Colon (tissue), 2 donors: ENCODE measurements at regions not wholly inside any gene's neighbourhood (a gene's known extent, or its start where the extent isn't known, plus 50 kb on each side); places are given as distances from the start of the nearest gene placed in this dataset.

Experiments used
- FAIRE-seq: peaks from 2 replicates; lab custom pipeline; 2012; peaks lifted over from hg19 to GRCh38; lab: Jason Lieb, UNC
- donor health status: control.
- donor health status: control.

DNA sequence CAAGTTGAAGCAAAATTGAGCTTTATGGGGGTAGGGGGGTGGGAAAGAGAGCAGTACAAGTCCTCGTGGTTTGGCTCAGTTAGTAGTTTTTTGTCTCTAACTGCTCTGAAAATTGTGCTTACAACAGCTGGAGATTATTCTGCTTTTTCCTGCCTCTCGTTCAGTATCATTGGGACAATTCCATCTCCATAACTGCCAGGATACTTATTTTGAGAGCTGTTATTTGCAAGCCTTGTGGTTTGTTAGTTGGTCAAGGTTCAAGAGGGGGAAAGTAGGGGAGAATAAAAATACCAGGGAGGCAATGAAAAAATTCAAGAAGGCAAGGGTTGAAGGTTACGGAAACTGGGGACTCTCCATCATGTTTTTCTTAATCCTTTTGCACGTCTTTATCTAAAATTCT lies 811.8 kb upstream of the ADGRL2 start:
- no peak for FAIRE-seq

GRCh38 chr1:80987824-80988223 lies 812.9 kb upstream of the ADGRL2 start:
- FAIRE-seq: no peak

DNA sequence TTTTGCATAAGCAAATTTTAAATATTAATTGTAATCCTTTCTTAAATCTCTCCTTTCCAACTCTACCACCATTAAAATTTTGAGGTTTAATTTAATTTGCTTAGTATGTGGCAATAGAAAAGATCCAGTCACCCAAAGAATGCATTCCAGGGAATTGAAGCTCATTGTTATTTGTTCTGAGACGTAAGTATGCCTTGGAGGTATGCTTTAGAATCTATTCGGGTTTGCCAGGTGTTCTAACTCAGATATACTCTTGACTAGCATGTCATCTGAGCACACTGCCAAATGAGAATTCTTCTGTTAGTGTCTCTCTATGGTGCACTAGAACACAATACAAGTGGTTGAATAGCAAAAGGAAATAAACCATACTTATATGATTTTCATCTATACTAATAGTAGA lies 813.6 kb upstream of the ADGRL2 start:
- no peak for FAIRE-seq

DNA sequence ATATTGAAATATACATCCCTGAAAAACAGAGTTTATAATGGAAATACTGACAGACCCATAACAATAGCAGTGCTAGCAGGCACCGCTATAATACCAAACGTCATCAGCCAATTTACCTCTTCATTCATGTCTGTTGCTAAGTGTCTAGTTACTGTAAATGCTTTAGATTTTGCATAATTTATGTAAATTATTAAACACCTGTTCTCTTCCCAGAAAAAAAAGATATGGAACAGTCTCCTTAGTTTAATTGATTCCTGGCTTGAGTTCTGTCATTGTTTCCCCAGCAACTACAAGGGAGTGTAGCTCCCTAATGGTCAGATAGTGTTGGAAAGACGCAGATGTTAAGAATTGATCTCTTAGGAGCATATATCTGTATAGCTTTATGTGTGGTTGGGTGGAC lies 817.9 kb upstream of the ADGRL2 start:
- no peak for FAIRE-seq

- no peak for FAIRE-seq
Observed at GRCh38 chr1:80973101-80973500, 827.6 kb upstream of the ADGRL2 start.

DNA sequence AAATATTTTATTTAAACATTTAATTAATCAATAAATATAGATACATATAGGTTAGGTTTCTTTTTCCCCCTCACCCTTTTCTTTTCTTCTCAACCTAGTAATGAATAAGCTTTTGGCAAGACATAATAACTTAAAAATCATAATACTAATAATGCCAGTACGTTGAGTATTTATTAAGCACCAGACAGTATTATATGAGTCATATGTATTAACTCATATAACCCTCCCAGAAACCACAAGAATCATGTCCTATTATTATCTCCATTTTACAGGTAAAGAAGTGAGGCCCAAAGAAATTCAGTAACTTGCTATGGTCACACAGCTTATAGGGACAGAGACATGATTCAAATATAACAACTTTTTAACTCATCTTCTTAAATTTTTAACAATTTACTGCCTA lies 834.5 kb upstream of the ADGRL2 start:
- no peak for FAIRE-seq

- no peak for FAIRE-seq
Observed at GRCh38 chr1:80962564-80962963, 838.2 kb upstream of the ADGRL2 start.

GRCh38 chr1:80961464-80962190 lies 839.1 kb upstream of the ADGRL2 start:
- no peak for FAIRE-seq

GRCh38 chr1:80933346-80933745 lies 867.4 kb upstream of the ADGRL2 start:
- no peak for FAIRE-seq

DNA sequence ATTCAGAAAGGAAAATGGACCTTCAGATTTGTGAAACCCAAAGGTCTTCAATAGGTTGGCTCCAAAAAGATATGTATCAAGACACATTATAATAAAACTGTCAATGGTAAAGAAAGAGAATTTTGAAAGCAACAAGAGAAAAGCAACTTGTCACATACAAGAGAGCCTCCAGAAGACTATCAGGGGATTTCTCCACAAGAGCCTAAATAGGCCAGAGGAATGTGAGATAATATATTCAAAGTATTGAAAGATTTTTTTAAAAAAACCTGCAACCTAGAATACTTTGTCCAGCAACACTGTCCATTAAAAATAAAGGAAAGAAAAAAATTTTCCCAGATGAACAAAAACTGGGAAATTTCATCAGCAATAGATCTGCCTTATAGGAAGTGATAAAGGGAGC lies 869.6 kb upstream of the ADGRL2 start:
- FAIRE-seq: no peak

DNA sequence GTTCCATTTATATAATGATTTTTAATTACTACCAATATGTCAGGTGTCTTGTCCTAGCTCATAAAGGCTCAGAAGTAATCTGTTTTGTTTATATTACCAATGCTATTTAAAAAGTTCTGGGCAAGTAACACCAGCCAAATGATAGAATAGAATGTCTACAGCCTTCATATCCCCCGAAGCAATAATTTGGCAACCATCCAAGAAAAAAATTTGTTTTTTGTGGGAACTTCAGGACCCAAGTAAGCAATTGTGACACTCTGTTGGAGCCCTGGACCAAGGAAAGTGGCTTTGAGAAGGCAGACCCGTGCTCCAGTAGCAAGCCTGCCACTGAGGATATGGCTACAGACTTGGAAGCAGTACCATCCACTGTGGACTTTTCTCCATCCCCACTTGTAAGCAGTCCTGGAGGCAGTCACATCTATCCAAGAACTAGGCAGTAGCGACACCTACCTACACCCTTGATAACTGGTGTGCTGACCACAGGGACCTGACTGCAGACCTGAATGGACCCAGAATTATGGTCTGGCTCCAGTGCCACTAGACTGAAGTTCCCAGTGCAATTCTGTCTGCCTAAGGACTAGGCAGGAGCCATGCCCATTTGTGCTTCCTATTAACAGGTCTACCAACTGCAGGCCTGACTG lies 870.7 kb upstream of the ADGRL2 start:
- FAIRE-seq: no peak

GRCh38 chr1:80926531-80926930 lies 874.2 kb upstream of the ADGRL2 start:
- FAIRE-seq: no peak

GRCh38 chr1:80925130-80925805 lies 875.5 kb upstream of the ADGRL2 start:
- FAIRE-seq: no peak

- no peak for FAIRE-seq
Observed at GRCh38 chr1:80924290-80924689, 876.4 kb upstream of the ADGRL2 start.

DNA sequence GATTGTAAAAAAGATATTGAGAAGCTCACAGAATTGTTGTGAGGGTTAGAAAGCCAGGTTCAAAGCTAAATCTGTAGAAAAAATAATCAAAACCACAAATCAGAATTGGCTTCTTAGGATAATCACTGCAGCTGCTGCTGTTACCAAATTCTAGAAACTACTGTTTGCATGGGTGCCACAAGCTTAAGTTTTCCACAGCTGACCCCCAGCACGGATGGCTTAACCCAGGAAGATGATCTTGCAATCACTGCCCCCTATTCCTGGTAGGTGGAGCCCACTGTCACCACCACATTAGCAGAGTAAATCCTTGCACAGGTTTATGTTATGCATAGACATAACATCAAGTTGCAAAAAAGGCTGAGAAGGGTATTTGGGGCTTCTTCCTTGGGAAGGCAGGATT lies 877.8 kb upstream of the ADGRL2 start:
- no peak for FAIRE-seq

- no peak for FAIRE-seq
Observed at GRCh38 chr1:80919426-80919825, 881.3 kb upstream of the ADGRL2 start.

- no peak for FAIRE-seq
Observed at GRCh38 chr1:80918380-80918779, 882.4 kb upstream of the ADGRL2 start.

GRCh38 chr1:80917826-80918225 lies 882.9 kb upstream of the ADGRL2 start:
- no peak for FAIRE-seq

DNA sequence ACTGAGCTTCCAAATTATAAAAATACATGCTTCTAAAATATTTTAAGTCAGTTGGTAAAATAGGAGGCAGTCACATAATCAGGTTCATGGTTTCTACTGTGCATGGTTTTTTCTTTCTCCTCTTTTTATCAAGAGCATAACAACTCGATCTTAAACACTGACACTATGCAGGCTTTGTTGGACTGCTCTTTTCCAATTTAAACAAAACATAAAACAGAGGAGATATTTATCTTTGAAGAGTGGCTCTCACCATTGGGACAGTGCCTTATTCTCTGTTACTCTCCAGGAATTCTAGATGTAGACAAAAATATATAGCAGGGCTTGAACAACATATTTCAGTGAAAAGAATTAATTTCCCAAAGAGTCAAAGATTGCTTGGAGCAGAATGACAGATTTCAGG lies 883.5 kb upstream of the ADGRL2 start:
- FAIRE-seq: no peak

GRCh38 chr1:80915491-80915890 lies 885.2 kb upstream of the ADGRL2 start:
- FAIRE-seq: no peak

GRCh38 chr1:80910426-80910825 lies 890.3 kb upstream of the ADGRL2 start:
- FAIRE-seq: no peak

DNA sequence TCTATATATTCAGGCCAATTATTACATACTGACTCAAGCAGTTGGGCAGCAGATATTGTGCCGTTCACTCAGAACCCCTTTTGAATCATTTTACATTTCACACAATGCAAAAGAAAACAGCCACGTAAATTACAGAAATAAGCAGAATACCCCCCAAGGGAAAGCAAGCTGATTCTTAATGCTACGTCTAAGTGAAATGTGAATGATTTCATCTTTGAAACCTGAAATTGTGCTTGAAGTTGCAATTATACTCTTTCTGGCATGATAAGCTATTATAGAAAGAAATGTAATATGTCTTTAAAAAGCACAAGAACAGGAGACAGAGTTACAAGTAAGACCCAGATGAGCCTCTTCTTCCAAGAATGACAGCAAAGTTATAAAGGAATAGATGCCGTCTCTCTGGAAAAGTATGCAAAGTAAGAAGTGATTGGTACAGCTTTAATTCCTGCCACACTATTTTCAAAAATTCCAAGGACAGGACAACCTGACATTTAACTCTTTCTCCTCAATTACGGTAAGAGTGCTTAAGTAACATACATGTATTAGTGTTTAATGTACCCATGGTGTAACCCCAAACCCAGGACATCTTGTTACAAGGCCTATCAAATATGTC lies 891.5 kb upstream of the ADGRL2 start:
- no peak for FAIRE-seq

- no peak for FAIRE-seq
Observed at GRCh38 chr1:80896781-80897356, 903.9 kb upstream of the ADGRL2 start.
